Mucosa of stomach (tissue), 1 donor: ENCODE measurements at regions not wholly inside any gene's neighbourhood (a gene's known extent, or its start where the extent isn't known, plus 50 kb on each side); places are given as distances from the start of the nearest gene placed in this dataset.

Experiments used
- H3K27me3 ChIP-seq: one replicate; pipeline ENCODE4 v1.7.0; 2013; ENCODE audit warnings: mild to moderate bottlenecking, low read length; ENCODE audit not compliant: control insufficient read depth, insufficient read depth
- H3K36me3 ChIP-seq: one replicate; pipeline ENCODE4 v1.7.0; 2013; ENCODE audit warnings: low read length; ENCODE audit not compliant: control insufficient read depth, insufficient read depth
- H3K4me1 ChIP-seq: one replicate; pipeline ENCODE4 v1.7.0; 2013; ENCODE audit warnings: mild to moderate bottlenecking, low read length; ENCODE audit not compliant: control insufficient read depth, insufficient read depth
- H3K4me3 ChIP-seq: one replicate; pipeline ENCODE4 v1.7.0; 2013; ENCODE audit warnings: low read length
- H3K9ac ChIP-seq: one replicate; pipeline ENCODE4 v1.7.0; 2013; ENCODE audit warnings: mild to moderate bottlenecking, low read length, moderate library complexity
- H3K9me3 ChIP-seq: one replicate; pipeline ENCODE4 v1.7.0; 2013; ENCODE audit warnings: mild to moderate bottlenecking, low read length, moderate library complexity; ENCODE audit not compliant: control insufficient read depth
- donor health status: Pancreatic carcinoma.

DNA sequence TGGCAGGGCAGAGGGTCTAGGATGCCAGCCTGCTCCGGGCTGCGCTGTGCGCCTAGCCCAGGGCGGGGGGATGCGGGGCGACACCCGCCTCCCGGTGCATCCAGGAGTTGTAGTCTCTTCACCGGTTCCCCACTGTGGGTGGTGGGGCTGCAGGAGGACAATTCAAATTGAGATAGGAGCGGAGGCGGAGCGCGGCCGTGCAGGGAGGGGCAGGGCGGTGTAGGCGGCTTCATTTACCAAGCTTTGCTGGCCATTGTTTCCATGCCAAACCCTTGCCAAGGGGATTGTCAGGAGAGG is 2047.4 kb downstream of the TP53TG3F start:
- no peak overlapping the region for H3K9ac ChIP-seq

GRCh38 chr16:35510701-35511100 is 2051.3 kb downstream of the TP53TG3F start:
- H3K9ac ChIP-seq = no peak overlapping the region
- H3K4me1 ChIP-seq = no peaks in the 10 kb centered on the region
- no peak overlapping the region for H3K4me3 ChIP-seq
- H3K9me3 ChIP-seq = no peaks in the 10 kb centered on the region
- H3K36me3 ChIP-seq = no peaks in the 10 kb centered on the region
- no peaks in the 10 kb centered on the region for H3K27me3 ChIP-seq

More for the DNA sequence above, 2047.4 kb downstream of the TP53TG3F start:
- H3K36me3 ChIP-seq = no peaks in the 10 kb centered on the region
- no peaks in the 10 kb centered on the region for H3K4me1 ChIP-seq
- H3K4me3 ChIP-seq = no peak overlapping the region
- H3K9me3 ChIP-seq = no peaks in the 10 kb centered on the region
- H3K27me3 ChIP-seq = no peaks in the 10 kb centered on the region

DNA sequence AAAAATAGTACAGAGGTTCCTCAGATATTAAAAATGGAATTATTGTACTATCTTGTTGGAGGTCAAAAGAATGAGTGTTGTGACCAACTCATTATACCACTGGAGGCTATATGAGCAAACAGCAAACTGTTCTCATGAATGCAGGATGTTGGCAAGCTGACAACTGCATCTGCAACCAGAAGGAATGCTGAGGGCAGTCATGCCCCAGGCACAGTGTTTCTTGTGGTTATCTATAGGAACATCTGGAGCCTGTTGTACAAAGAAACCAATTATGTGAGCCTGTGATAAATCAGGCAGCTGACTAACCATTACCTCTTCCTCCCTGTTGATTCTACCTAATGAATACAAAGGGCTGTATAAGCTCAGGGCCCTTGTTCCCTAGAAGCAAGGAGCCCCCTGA is 2057.1 kb downstream of the TP53TG3F start:
- Histone ChIP-seq H3K4me1 (no peaks in the 10 kb centered on the region), H3K27me3 (no peaks in the 10 kb centered on the region), H3K9ac (no peak overlapping the region), H3K4me3 (no peak overlapping the region), H3K36me3 (no peaks in the 10 kb centered on the region), H3K9me3 (no peaks in the 10 kb centered on the region)

GRCh38 chr16:35516971-35517370 is 2057.6 kb downstream of the TP53TG3F start:
- Histone ChIP-seq H3K4me1 (no peaks in the 10 kb centered on the region), H3K9ac (no peak overlapping the region), H3K4me3 (no peak overlapping the region), H3K27me3 (no peaks in the 10 kb centered on the region), H3K36me3 (no peaks in the 10 kb centered on the region), H3K9me3 (no peaks in the 10 kb centered on the region)

- no peaks in the 10 kb centered on the region for H3K9me3 ChIP-seq
- H3K4me1 ChIP-seq = no peaks in the 10 kb centered on the region
These were observed 2064.6 kb downstream of the TP53TG3F start for GRCh38 chr16:35523991-35524390.

DNA sequence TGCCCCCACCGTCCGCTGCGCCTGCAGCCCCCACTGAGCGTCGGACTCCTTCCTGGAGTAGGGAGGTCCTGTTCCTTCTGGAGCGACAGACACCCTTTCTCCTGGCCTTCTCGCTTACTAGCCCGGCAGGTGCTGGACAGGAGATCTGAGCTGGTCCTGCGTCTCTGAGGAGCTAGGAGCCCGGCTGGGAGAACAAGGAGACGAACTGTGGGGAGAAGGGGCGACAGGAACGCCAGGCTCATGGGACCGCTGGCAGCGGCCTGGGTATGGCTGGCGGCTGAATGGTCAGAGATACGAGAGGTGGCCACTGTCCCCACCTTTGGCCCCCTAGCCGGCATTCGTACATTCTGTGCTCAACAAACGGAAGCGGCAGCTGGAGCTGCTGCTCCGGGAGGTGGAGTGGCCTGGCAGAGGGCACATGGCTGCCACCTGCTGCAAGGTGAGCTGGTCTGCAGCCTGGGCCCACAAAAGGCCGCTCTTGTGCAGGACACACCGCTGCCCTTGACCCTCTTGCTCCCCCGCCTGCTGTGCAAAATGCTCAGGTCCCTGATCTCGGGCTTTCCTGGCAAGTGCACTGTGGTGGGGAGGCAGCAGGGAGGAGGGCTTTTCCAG is 2066.7 kb downstream of the TP53TG3F start:
- Histone ChIP-seq H3K36me3 (no peaks in the 10 kb centered on the region), H3K9ac (no peak overlapping the region), H3K4me1 (no peaks in the 10 kb centered on the region), H3K9me3 (no peaks in the 10 kb centered on the region), H3K27me3 (no peaks in the 10 kb centered on the region), H3K4me3 (no peak overlapping the region)

More at GRCh38 chr16:35523991-35524390, 2064.6 kb downstream of the TP53TG3F start:
- no peaks in the 10 kb centered on the region for H3K36me3 ChIP-seq
- H3K27me3 ChIP-seq = no peaks in the 10 kb centered on the region
- H3K9ac ChIP-seq = no peak overlapping the region
- H3K4me3 ChIP-seq = no peak overlapping the region

GRCh38 chr16:35532576-35532975 is 2073.2 kb downstream of the TP53TG3F start:
- no peaks in the 10 kb centered on the region for H3K36me3 ChIP-seq

GRCh38 chr16:35533683-35534082 is 2074.3 kb downstream of the TP53TG3F start:
- Histone ChIP-seq H3K27me3 (no peaks in the 10 kb centered on the region), H3K4me3 (no peak overlapping the region), H3K9me3 (no peaks in the 10 kb centered on the region), H3K36me3 (no peaks in the 10 kb centered on the region), H3K4me1 (no peaks in the 10 kb centered on the region), H3K9ac (no peak overlapping the region)

More at GRCh38 chr16:35532576-35532975, 2073.2 kb downstream of the TP53TG3F start:
- Histone ChIP-seq H3K9ac (no peak overlapping the region), H3K4me3 (no peak overlapping the region), H3K27me3 (no peaks in the 10 kb centered on the region), H3K4me1 (no peaks in the 10 kb centered on the region), H3K9me3 (no peaks in the 10 kb centered on the region)

DNA sequence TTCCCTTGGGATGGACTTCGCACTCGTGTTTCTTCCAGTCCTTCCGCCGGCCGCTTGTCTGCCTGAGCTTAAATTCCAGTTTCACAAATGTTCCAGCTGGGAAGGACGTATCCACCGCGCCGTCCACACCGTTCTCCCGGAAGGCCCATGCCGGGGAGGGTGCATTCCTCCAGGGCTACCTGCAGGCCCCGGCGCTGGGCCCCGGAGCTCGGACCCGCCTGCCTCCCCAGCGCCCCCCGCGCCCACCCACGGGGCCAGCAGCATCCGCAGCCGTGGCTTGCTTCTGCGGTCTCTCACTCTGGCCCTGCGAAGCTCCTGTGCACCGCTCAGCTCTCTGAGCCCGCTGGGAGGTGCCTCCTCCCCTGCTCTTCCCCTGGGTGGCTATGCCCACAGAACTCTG is 2084.1 kb downstream of the TP53TG3F start:
- Histone ChIP-seq H3K27me3 (no peaks in the 10 kb centered on the region), H3K4me1 (no peaks in the 10 kb centered on the region), H3K9ac (no peak overlapping the region), H3K36me3 (no peaks in the 10 kb centered on the region), H3K9me3 (no peaks in the 10 kb centered on the region), H3K4me3 (no peak overlapping the region)

DNA sequence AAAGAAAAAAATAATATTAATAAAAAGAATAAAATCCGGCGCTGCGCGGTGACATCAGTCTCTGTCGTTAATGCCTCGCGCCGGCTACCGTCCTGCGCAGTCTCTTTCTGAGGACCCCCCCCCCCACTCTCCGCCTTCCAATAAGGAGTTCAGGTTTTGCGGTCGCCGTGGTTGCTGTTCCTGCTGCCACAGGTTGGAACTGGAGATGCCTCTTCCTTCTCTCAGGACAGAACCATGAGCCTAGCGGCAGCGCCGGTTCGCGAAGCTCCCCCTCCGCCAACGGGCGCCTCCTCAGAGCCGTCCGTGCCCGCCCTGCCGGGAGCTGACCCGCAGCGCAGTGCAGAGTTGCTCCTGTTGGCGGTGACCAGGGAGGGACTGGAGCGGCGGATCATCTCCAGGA is 2093.4 kb downstream of the TP53TG3F start:
- Histone ChIP-seq H3K4me3 (no peak overlapping the region), H3K36me3 (no peaks in the 10 kb centered on the region), H3K27me3 (no peaks in the 10 kb centered on the region), H3K9me3 (no peaks in the 10 kb centered on the region), H3K4me1 (no peaks in the 10 kb centered on the region), H3K9ac (no peak overlapping the region)

GRCh38 chr16:35557731-35558130 is 2098.3 kb downstream of the TP53TG3F start:
- H3K9ac ChIP-seq = no peak overlapping the region
- no peaks in the 10 kb centered on the region for H3K36me3 ChIP-seq
- no peaks in the 10 kb centered on the region for H3K4me1 ChIP-seq
- no peaks in the 10 kb centered on the region for H3K9me3 ChIP-seq
- no peak overlapping the region for H3K4me3 ChIP-seq
- H3K27me3 ChIP-seq = no peaks in the 10 kb centered on the region

DNA sequence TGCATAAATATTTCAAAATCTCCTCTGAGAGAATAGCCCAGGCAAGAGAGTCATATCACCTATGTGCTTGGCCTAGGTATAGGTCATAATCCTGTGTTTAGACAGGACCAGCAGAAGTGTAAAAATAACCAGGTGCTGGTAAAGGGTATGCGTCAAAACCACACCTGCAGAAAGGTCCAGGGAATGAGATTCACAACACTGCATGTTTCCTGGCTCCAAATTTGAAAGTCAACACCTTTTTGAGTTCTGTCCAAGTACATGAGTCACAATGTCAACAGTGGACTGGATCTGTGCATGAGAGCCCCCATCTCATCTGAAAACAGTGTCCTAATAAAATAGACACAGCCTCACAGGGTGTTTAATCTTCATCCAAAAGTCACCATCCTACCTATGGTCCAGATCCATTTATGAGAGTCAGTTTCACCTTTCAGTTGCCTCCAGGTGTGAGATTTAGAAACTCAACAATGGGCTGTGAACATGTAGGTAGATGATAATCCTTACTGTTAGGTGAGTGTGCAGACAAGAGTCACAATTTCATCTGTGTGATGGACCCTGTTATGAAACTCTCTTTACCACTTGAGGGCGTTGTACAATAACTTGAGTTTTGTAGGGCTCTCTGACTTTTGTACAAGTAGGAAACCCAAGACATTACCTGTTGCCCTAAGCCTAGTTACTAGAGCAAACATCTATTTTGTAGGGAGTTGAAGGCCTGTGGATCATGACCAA is 2100.7 kb downstream of the TP53TG3F start:
- Histone ChIP-seq H3K36me3 (no peaks in the 10 kb centered on the region), H3K27me3 (no peaks in the 10 kb centered on the region), H3K4me3 (no peak overlapping the region), H3K9ac (no peak overlapping the region), H3K4me1 (no peaks in the 10 kb centered on the region), H3K9me3 (no peaks in the 10 kb centered on the region)

GRCh38 chr16:35560637-35560984 is 2101.2 kb downstream of the TP53TG3F start:
- no peak overlapping the region for H3K4me3 ChIP-seq
- H3K36me3 ChIP-seq = no peaks in the 10 kb centered on the region
- no peaks in the 10 kb centered on the region for H3K27me3 ChIP-seq
- no peak overlapping the region for H3K9ac ChIP-seq
- H3K9me3 ChIP-seq = no peaks in the 10 kb centered on the region
- H3K4me1 ChIP-seq = no peaks in the 10 kb centered on the region
